GM18858 (cell line): ENCODE measurements at regions not wholly inside any gene's neighbourhood (a gene's known extent, or its start where the extent isn't known, plus 50 kb on each side); places are given as distances from the start of the nearest gene placed in this dataset.
"Not testable (repeated sequence)": the region's sequence is repeated elsewhere in the genome, so short reads cannot be mapped to it uniquely, and the experiment has no call there.

Experiments used
- ATAC-seq: cut with Tn5 transposase; IDR thresholded peaks from one replicate; pipeline ENCODE4 v1.9.1; 2021; ENCODE audit not compliant: unreplicated experiment

- ATAC-seq: no peak
Measured at GRCh38 chrX:34576864-34577263, 80.2 kb downstream of the TMEM47 start.

- ATAC-seq: no peak
Measured at GRCh38 chrX:34565981-34566380, 91.1 kb downstream of the TMEM47 start.

- no peak for ATAC-seq
Measured at GRCh38 chrX:34563804-34564203, 93.3 kb downstream of the TMEM47 start.

GRCh38 chrX:34563061-34563460 lies 94.0 kb downstream of the TMEM47 start:
- no peak for ATAC-seq

- ATAC-seq: no peak
Measured at GRCh38 chrX:34562006-34562405, 95.1 kb downstream of the TMEM47 start.

- no peak for ATAC-seq
Measured at GRCh38 chrX:34560180-34560579, 96.9 kb downstream of the TMEM47 start.

- peak; percentile 69 for ATAC-seq
Measured at GRCh38 chrX:34559325-34559724, 97.8 kb downstream of the TMEM47 start.

GRCh38 chrX:34557733-34558132 lies 99.4 kb downstream of the TMEM47 start:
- ATAC-seq: no peak

- ATAC-seq: no peak
Measured at GRCh38 chrX:34555481-34555880, 101.6 kb downstream of the TMEM47 start.

GRCh38 chrX:34546366-34546765 lies 110.7 kb downstream of the TMEM47 start:
- no peak for ATAC-seq

- no peak for ATAC-seq
Measured at GRCh38 chrX:34528081-34528480, 129.0 kb downstream of the TMEM47 start.

GRCh38 chrX:34521563-34521962 lies 135.5 kb downstream of the TMEM47 start:
- ATAC-seq: no peak

- ATAC-seq: no peak
Measured at GRCh38 chrX:34509394-34509793, 147.7 kb downstream of the TMEM47 start.

GRCh38 chrX:34503119-34503518 lies 154.0 kb downstream of the TMEM47 start:
- ATAC-seq: no peak

GRCh38 chrX:34493086-34493485 lies 164.0 kb downstream of the TMEM47 start:
- no peak for ATAC-seq

GRCh38 chrX:34491126-34491525 lies 166.0 kb downstream of the TMEM47 start:
- ATAC-seq: no peak

GRCh38 chrX:34487364-34487763 lies 169.7 kb downstream of the TMEM47 start:
- ATAC-seq: no peak

GRCh38 chrX:34483980-34484379 lies 173.1 kb downstream of the TMEM47 start:
- no peak for ATAC-seq

GRCh38 chrX:34470507-34470906 lies 186.6 kb downstream of the TMEM47 start:
- no peak for ATAC-seq

- ATAC-seq: no peak
Measured at GRCh38 chrX:34467437-34467836, 189.6 kb downstream of the TMEM47 start.

GRCh38 chrX:34463220-34463619 lies 193.9 kb downstream of the TMEM47 start:
- ATAC-seq: not testable (repeated sequence)

- ATAC-seq: not testable (repeated sequence)
Measured at GRCh38 chrX:34457850-34458249, 199.2 kb downstream of the TMEM47 start.

- ATAC-seq: no peak
Measured at GRCh38 chrX:34437586-34437985, 219.5 kb downstream of the TMEM47 start.

- no peak for ATAC-seq
Measured at GRCh38 chrX:34426334-34426733, 230.8 kb downstream of the TMEM47 start.
